WI38 (cell line): ENCODE measurements at regions not wholly inside any gene's neighbourhood (a gene's known extent, or its start where the extent isn't known, plus 50 kb on each side); places are given as distances from the start of the nearest gene placed in this dataset.

Source experiments
- H3K4me3 ChIP-seq: 2 replicates; pipeline ENCODE4 v1.5.1; 2011; ENCODE audit warnings: low read depth, mild to moderate bottlenecking, control low read depth, low read length
- TF ChIP-seq, protein P1 (sequence below): IDR thresholded peaks from 2 replicates; pipeline ENCODE4 v1.5.1; 2012; ENCODE audit warnings: low read depth, mild to moderate bottlenecking, control low read depth, low read length

DNA sequence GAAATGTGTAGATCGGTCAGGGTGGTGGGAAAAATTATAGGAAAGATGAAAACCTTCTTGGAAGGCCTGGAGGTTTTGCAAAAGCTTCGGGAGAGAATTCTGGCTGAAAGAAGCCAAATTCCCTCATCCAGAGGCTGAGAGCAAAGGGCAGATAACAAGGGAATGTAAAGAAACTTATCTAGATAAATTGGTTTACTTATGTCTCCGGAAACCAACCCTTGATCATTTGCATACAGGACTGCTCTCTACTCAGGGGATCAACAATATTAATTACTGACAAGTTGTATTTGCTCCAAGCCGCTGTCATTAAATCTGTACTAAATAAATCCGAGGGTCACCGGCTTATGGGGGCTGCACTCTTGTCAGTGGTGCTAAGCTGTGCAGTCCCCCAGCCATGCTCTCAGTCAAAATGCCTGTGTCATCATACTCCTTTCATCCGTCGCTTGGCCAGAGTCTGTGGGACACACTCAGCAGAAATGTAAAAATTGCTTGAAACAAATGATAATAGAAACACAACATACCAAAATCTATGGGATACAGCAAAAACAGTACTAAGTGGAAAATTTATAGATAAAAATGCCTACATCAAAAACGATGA, 715.7 kb downstream of the KCTD8 start:
- no peak overlapping the region for H3K4me3 ChIP-seq
- TF ChIP-seq, protein P1, sequence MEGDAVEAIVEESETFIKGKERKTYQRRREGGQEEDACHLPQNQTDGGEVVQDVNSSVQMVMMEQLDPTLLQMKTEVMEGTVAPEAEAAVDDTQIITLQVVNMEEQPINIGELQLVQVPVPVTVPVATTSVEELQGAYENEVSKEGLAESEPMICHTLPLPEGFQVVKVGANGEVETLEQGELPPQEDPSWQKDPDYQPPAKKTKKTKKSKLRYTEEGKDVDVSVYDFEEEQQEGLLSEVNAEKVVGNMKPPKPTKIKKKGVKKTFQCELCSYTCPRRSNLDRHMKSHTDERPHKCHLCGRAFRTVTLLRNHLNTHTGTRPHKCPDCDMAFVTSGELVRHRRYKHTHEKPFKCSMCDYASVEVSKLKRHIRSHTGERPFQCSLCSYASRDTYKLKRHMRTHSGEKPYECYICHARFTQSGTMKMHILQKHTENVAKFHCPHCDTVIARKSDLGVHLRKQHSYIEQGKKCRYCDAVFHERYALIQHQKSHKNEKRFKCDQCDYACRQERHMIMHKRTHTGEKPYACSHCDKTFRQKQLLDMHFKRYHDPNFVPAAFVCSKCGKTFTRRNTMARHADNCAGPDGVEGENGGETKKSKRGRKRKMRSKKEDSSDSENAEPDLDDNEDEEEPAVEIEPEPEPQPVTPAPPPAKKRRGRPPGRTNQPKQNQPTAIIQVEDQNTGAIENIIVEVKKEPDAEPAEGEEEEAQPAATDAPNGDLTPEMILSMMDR: no peak

DNA sequence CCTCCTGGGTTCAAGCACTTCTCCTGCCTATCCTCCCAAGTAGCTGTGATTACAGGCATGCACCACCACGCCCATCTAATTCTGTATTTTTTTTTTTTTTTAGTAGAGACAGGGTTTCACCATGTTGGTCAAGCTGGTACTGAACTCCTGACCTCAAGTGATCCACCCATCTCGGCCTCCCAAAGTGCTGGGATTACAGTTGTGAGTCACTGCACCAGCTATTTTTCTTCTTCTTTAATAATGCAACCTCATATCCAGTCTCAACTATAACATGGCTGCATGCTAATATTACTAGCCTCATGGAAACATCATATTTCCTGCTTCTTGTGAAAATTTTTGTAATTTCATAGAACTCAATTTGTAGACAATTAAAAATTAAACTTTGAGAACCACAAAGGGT, 706.5 kb downstream of the KCTD8 start:
- H3K4me3 ChIP-seq: no peak overlapping the region
- TF ChIP-seq, protein P1: no peak

- H3K4me3 ChIP-seq: no peak overlapping the region
- TF ChIP-seq, protein P1: no peak
Measured at GRCh38 chr4:43754566-43754965, 694.0 kb downstream of the KCTD8 start.

DNA sequence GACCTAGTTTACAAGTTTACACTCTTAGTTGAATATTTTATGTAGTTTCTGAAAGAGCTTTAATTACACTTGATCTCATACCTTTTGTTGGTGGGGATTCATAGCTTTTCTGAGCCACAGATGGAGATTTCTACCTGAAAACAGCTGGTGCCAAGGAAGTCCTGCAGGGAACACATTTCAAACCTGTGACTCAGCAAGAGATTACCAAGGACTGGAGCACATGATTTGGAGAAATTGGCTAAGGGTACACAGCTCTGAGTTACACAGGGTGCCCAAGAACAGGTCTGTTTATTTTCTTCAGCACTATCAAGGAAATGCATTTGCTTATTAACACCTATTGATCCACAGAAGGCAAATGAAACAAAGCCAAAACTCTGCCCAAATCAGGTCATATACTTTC, 691.5 kb downstream of the KCTD8 start:
- TF ChIP-seq, protein P1: no peak
- no peak overlapping the region for H3K4me3 ChIP-seq

DNA sequence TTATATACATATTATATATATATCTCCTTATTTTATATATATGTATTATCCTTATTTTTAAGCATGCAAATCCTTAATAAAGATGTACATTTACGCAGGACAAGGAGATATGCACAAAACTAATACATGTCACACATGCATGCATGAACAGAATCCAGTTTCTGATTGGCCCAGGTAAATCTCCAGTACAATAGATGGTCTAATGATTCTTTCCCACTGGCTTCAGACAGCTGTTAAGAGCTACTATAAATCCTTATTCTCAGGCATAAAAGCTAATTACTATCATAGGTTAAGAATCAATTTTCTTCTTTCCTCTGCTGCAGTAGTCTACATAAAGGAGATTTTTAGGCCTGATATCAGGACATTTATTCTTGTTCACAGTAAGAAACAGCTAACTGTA, 689.8 kb downstream of the KCTD8 start:
- TF ChIP-seq, protein P1: no peak
- H3K4me3 ChIP-seq: no peak overlapping the region

DNA sequence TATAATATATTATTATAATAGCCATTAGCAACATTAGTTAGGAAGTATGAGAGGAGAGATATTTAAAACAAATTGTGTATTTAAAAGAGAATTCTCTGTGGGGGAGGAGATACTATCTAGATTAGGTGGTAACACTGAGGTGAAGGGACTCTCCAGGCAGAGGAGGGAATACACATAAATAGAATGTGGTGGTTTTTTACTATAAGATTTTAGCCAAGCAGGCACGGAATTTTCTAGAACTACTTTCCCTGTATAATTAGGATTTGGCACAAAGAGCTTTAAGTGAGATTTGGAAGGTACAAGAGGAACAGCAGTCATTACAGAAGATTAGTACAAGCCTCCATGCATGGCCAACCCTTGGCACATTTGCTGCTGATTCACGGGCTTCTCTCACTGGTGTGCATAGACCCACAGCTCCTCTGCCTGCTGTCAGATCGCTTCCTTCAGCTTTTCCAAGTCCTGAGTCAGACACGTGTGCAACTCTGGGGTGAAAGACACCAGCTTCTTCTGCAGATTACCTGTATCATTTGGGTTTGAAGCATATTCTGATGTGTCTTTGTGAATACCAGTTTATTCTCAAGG, 685.5 kb downstream of the KCTD8 start:
- TF ChIP-seq, protein P1: no peak
- no peak overlapping the region for H3K4me3 ChIP-seq

DNA sequence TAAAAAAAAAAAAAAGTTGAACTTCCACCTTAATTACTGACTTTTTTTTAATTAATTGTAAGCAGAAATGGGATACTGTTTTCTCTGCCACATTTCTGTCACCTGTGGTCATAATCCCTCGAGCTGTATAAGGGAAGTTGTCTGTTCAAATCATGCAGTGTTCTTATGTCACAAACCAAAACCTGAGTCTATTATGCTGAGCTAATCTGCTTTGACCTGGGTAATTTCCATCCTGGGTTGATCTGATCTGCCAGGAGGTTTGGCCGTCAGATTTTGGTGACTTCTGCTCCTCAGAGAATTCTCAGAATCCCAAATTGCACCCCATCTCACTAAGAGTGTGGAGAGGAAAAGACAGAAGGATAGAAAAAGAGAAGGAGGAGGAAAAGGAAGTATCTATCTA, 683.1 kb downstream of the KCTD8 start:
- TF ChIP-seq, protein P1: no peak

More for the DNA sequence above, 683.1 kb downstream of the KCTD8 start:
- no peak overlapping the region for H3K4me3 ChIP-seq
